ENCODE measurements at regions not wholly inside any gene's neighbourhood (a gene's known extent, or its start where the extent isn't known, plus 50 kb on each side); places are given as distances from the start of the nearest gene placed in this dataset.
"Not testable (repeated sequence)": the region's sequence is repeated elsewhere in the genome, so short reads cannot be mapped to it uniquely, and the experiment has no call there.

DNA sequence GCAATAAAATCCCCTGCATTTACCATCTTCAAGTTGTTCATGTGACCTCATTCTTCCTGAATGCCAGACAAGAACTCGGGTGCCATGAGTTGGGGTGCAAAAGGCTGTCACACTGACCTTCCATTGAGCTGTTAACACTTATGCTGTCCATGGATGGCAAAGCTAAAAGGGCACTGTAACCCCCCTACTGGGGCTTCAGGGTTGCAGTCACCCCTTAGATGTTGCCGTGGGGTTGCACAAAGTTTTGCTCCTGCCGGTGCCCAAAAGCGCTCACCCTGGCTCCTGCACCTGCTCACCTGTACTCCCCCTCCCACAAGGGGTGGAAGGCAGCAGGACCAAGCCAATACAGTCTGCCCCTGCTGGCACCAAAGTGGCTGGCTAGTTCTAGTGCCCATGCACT, 208.2 kb downstream of the RHOU start:
- ATAC-seq (ENCODE audit: low read depth) = no peak
- ChIA-PET POLR2A (no interaction called here), CTCF (no interaction called here)
- DNase-seq = no peak
- Mint-ChIP-seq H3K27ac (no peak overlapping the region), H3K27me3 (peaks cover 3% of the 10 kb centered on the region), H3K4me3 (no peak overlapping the region), H3K4me1 (no peaks in the 10 kb centered on the region), H3K36me3 (ENCODE audit: low read depth) (no peaks in the 10 kb centered on the region), H3K9me3 (no peaks in the 10 kb centered on the region)
- intact Hi-C loops (cut with micrococcal nuclease) = no loop called here
- TF ChIP-seq, protein P1, sequence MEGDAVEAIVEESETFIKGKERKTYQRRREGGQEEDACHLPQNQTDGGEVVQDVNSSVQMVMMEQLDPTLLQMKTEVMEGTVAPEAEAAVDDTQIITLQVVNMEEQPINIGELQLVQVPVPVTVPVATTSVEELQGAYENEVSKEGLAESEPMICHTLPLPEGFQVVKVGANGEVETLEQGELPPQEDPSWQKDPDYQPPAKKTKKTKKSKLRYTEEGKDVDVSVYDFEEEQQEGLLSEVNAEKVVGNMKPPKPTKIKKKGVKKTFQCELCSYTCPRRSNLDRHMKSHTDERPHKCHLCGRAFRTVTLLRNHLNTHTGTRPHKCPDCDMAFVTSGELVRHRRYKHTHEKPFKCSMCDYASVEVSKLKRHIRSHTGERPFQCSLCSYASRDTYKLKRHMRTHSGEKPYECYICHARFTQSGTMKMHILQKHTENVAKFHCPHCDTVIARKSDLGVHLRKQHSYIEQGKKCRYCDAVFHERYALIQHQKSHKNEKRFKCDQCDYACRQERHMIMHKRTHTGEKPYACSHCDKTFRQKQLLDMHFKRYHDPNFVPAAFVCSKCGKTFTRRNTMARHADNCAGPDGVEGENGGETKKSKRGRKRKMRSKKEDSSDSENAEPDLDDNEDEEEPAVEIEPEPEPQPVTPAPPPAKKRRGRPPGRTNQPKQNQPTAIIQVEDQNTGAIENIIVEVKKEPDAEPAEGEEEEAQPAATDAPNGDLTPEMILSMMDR (IDR thresholded peaks at IDR 0.05) = no peak

DNA sequence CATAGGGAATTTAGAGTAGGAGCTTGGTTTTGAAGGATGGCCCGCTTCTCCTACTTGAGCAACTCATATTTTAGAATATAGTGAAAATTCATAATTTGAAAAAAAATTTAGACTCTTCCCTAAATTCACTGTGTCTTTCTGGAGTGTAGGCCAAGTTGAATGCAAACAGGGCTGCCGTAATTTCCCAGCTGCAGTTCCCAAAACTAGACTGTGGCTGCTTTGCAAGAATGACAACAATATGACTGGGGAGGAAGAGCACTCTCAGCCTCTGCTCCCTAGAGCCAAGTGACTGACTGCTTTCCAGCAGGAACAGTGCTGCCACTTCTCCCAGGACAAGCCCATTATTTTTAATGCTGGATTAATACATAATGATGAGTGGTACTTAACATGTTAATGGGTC, 209.0 kb downstream of the RHOU start:
- CTCF ChIA-PET = no interaction called here
- POLR2A ChIA-PET = no interaction called here
- Mint-ChIP-seq H3K27ac (no peak overlapping the region), H3K9me3 (no peaks in the 10 kb centered on the region), H3K27me3 (peaks cover 3% of the 10 kb centered on the region), H3K4me1 (no peaks in the 10 kb centered on the region), H3K36me3 (ENCODE audit: low read depth) (no peaks in the 10 kb centered on the region), H3K4me3 (no peak overlapping the region)
- no peak for DNase-seq
- TF ChIP-seq, protein P1 (IDR thresholded peaks at IDR 0.05) = no peak
- intact Hi-C loops (cut with micrococcal nuclease) = no loop called here
- ATAC-seq (ENCODE audit: low read depth) = no peak

DNA sequence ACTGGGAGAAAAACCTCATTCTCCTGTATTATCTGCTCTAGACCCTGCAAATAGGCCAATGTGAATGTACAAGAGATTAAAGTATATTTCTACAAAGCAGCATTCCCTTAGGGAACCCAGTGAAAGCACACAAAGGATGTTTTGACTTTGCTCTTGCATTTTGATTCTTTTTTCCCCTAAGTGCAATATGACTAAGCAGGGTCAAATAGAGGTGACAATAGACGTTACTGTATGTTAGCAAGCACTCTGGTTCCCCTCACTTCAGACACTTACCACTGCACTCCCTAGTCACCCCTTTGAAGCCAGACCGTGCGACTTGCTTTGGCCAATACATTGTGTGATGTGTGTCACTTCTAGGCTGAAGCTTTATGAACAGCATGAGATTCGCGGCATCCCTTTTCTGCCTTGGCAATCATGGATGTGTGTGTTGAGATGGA, 209.7 kb downstream of the RHOU start:
- Mint-ChIP-seq H3K9me3 (no peaks in the 10 kb centered on the region), H3K27me3 (peaks cover 3% of the 10 kb centered on the region), H3K4me1 (no peaks in the 10 kb centered on the region), H3K36me3 (ENCODE audit: low read depth) (no peaks in the 10 kb centered on the region), H3K27ac (no peak overlapping the region), H3K4me3 (no peak overlapping the region)
- intact Hi-C loops (cut with micrococcal nuclease) = no loop called here
- TF ChIP-seq, protein P1 (IDR thresholded peaks at IDR 0.05) = no peak
- ChIA-PET POLR2A (no interaction called here), CTCF (no interaction called here)
- no peak for DNase-seq
- no peak for ATAC-seq (ENCODE audit: low read depth)

DNA sequence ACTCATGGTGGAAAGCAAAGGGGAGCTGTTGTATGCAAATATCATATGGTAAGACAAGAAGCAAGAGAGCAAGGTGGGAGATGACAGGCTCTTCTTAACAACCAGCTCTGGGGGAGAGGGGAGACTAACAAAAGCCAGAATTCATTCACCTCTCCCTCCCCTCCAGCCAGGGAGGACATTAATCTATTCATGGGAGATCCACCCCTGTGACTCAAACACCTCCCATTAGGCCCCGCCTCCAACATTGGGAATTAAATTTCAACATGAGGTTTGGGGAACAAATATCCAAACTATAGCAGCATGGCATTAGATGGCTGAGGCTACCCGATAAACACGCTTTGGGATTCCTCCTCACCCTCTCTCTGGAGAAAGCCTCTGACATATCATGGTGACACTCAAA, 210.6 kb downstream of the RHOU start:
- Mint-ChIP-seq H3K4me3 (no peak overlapping the region), H3K27ac (no peak overlapping the region), H3K9me3 (no peaks in the 10 kb centered on the region), H3K36me3 (ENCODE audit: low read depth) (no peaks in the 10 kb centered on the region), H3K27me3 (peaks cover 3% of the 10 kb centered on the region), H3K4me1 (no peaks in the 10 kb centered on the region)
- ChIA-PET POLR2A (no interaction called here), CTCF (no interaction called here)
- DNase-seq = no peak
- TF ChIP-seq, protein P1 (IDR thresholded peaks at IDR 0.05) = no peak
- ATAC-seq (ENCODE audit: low read depth) = no peak
- intact Hi-C loops (cut with micrococcal nuclease) = no loop called here

DNA sequence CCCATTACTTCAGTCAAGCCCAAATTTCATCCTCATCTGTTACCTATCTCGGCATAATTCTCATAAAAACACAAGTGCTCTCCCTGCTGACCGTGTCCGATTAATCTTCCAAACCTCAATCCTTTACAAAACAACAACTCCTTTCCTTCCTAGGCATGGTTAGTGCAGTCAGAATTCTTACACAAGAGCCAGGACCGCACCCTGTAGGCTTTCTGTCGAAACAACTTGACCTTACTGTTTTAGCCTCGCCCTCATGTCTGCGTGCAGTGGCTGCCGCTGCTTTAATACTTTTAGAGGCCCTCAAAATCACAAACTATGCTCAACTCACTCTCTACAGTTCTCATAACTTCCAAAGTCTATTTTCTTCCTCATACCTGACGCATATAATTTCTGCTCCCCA, 214.3 kb downstream of the RHOU start:
- H3K27ac Mint-ChIP-seq; DNase-seq; POLR2A ChIA-PET; CTCF ChIA-PET; ATAC-seq (ENCODE audit: low read depth); H3K4me1 Mint-ChIP-seq; H3K4me3 Mint-ChIP-seq; H3K36me3 Mint-ChIP-seq (ENCODE audit: low read depth); H3K9me3 Mint-ChIP-seq; intact Hi-C loops (cut with micrococcal nuclease); H3K27me3 Mint-ChIP-seq: not testable (repeated sequence)

DNA sequence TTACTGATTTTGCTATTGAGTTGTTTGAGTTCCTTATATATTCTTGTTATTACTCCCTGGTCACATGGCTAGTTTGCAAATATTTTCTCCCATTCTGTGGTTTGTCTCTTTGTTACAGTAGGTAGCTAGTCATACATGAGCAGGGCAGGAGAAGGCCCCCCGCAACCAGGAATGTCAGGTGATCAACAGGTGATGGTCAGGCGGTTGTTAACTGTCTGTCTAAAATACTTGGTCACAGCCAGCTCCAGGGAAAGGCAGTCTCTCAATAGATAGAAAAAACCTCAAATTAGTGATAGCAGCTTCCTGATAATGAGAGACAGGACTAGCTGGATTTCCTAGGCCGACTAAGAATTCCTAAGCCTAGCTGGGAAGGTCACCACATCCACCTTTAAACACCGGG, 217.9 kb downstream of the RHOU start:
- Mint-ChIP-seq H3K9me3 (peaks cover 2% of the 10 kb centered on the region), H3K27me3 (peaks cover 6% of the 10 kb centered on the region), H3K36me3 (ENCODE audit: low read depth) (no peaks in the 10 kb centered on the region), H3K4me3 (no peak overlapping the region), H3K27ac (no peak overlapping the region), H3K4me1 (no peaks in the 10 kb centered on the region)
- intact Hi-C loops (cut with micrococcal nuclease) = no loop called here
- ChIA-PET POLR2A (no interaction called here), CTCF (no interaction called here)
- no peak for ATAC-seq (ENCODE audit: low read depth)
- DNase-seq = no peak
- TF ChIP-seq, protein P1 (IDR thresholded peaks at IDR 0.05) = no peak

DNA sequence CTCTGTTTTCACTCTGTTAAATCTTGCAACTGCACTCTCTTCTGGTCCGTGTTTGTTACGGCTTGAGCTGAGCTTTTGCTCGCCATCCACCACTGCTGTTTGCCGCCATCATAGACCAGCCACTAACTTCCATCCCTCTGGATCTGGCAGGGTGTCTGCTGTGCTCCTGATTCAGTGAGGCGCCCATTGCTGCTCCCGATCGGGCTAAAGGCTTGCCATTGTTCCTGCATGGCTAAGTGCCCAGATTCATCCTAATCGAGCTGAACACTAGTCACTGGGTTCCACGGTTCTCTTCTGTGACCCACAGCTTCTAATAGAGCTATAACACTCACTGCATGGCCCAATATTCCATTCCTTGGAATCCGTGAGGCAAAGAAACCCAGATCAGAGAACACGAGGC, 218.5 kb downstream of the RHOU start:
- ATAC-seq (ENCODE audit: low read depth); H3K27ac Mint-ChIP-seq; POLR2A ChIA-PET; H3K4me1 Mint-ChIP-seq; CTCF ChIA-PET; H3K9me3 Mint-ChIP-seq; H3K36me3 Mint-ChIP-seq (ENCODE audit: low read depth); DNase-seq; H3K27me3 Mint-ChIP-seq; H3K4me3 Mint-ChIP-seq; intact Hi-C loops (cut with micrococcal nuclease): not testable (repeated sequence)

All from activated B cell treated with CpG ODN at 0.5 μM for 24 hours (primary cell).